A673 (cell line): ENCODE measurements at regions not wholly inside any gene's neighbourhood (a gene's known extent, or its start where the extent isn't known, plus 50 kb on each side); places are given as distances from the start of the nearest gene placed in this dataset.

Experiments used
- BruUV-seq: library from RNA; stranded (reverse); fragments of 400-500 nt; replicated peaks from 2 replicates; lab custom pipeline; 2021; lab: Mats Ljungman, UMichigan
- CTCF ChIA-PET: fragments of 300-600 bp; sonication (Branson Sonifier 250); formaldehyde crosslinking; loops from one replicate; lab custom pipeline; 2022; ENCODE audit warnings: antibody characterized with exemption; lab: Charles Lee
- POLR2A ChIA-PET: fragments of 300-600 bp; sonication (Branson Sonifier 250); formaldehyde crosslinking; loops from one replicate; lab custom pipeline; 2022; ENCODE audit warnings: antibody characterized with exemption; ENCODE audit not compliant: low non-redundant PET; lab: Charles Lee
- DNase-seq: peaks from one replicate; pipeline ENCODE4 v3.0.0-alpha.2; 2015; ENCODE audit warnings: low spot score
- H3K27ac ChIP-seq: fragments of 200-600 bp; sonication (generic); 2 replicates; pipeline ENCODE4 v1.5.1; 2016; ENCODE audit warnings: mixed run types, low read depth, mild to moderate bottlenecking, mixed read lengths, antibody characterized with exemption, low read length; ENCODE audit not compliant: poor library complexity, severe bottlenecking
- H3K27me3 ChIP-seq: fragments of 200-600 bp; sonication (generic); replicated peaks from 2 replicates; pipeline ENCODE4 v1.6.1; 2017; ENCODE audit warnings: mixed run types, low read depth, mild to moderate bottlenecking, mixed read lengths, antibody characterized with exemption, low read length; ENCODE audit not compliant: insufficient read depth, poor library complexity
- H3K36me3 ChIP-seq: fragments of 200-600 bp; sonication (generic); 2 replicates; pipeline ENCODE4 v1.6.1; 2016; ENCODE audit warnings: mixed run types, mild to moderate bottlenecking, mixed read lengths, antibody characterized with exemption, low read length; ENCODE audit not compliant: insufficient read depth, poor library complexity, severe bottlenecking
- H3K4me1 ChIP-seq: fragments of 200-600 bp; sonication (generic); 2 replicates; pipeline ENCODE4 v1.6.1; 2017; ENCODE audit warnings: mixed run types, mild to moderate bottlenecking, mixed read lengths, antibody characterized with exemption, low read length; ENCODE audit not compliant: insufficient read depth, poor library complexity, severe bottlenecking
- H3K4me3 ChIP-seq: fragments of 200-600 bp; sonication (generic); 2 replicates; pipeline ENCODE4 v1.5.1; 2016; ENCODE audit warnings: low read depth, mixed run types, mild to moderate bottlenecking, mixed read lengths, low read length; ENCODE audit not compliant: poor library complexity, severe bottlenecking
- H3K9me3 ChIP-seq: fragments of 200-600 bp; sonication (generic); 2 replicates; pipeline ENCODE4 v1.6.1; 2016; ENCODE audit warnings: mixed run types, low read depth, mild to moderate bottlenecking, mixed read lengths, antibody characterized with exemption, low read length; ENCODE audit not compliant: poor library complexity, severe bottlenecking
- CTCF ChIP-seq: fragments of 300-800, 200-600 bp; sonication (generic); conservative IDR thresholded peaks from 2 replicates; pipeline ENCODE4 v1.5.1; 2017; ENCODE audit warnings: low read depth, mild to moderate bottlenecking, antibody characterized with exemption, low read length, moderate library complexity, mixed read lengths
- EZH2 ChIP-seq: fragments of 200-600 bp; sonication (generic); IDR thresholded peaks from 2 replicates; pipeline ENCODE4 v1.6.1; 2017; ENCODE audit warnings: borderline replicate concordance, low read depth, mild to moderate bottlenecking, mixed read lengths, antibody characterized with exemption, low read length; ENCODE audit not compliant: poor library complexity, severe bottlenecking
- intact Hi-C: fragments of 100-400 bp; cut with micrococcal nuclease; formaldehyde crosslinking; loops from one replicate; pipeline ENCODE4 v1.10.0; 2022; ENCODE audit not compliant: unreplicated experiment

GRCh38 chr16:59405802-59406201 lies 671.7 kb upstream of the GOT2 start:
- no peak overlapping the region for H3K4me3 ChIP-seq
- no peak overlapping the region for H3K27ac ChIP-seq
- ChIA-PET CTCF (no interaction called here), POLR2A (no interaction called here)
- H3K36me3 ChIP-seq, result no peaks in the 10 kb centered on the region
- no peaks in the 10 kb centered on the region for H3K9me3 ChIP-seq
- H3K4me1 ChIP-seq, result no peaks in the 10 kb centered on the region
- TF ChIP-seq EZH2, result no peak
- TF ChIP-seq CTCF, result no peak
- intact Hi-C loops, result no loop called here
- H3K27me3 ChIP-seq, result no peaks in the 10 kb centered on the region
- no TSS peak for BruUV-seq
- no peak for DNase-seq

GRCh38 chr16:59404509-59404908 lies 670.4 kb upstream of the GOT2 start:
- no peak overlapping the region for H3K4me3 ChIP-seq
- no peaks in the 10 kb centered on the region for H3K36me3 ChIP-seq
- no TSS peak for BruUV-seq
- TF ChIP-seq CTCF, result no peak
- TF ChIP-seq EZH2, result no peak
- no peak for DNase-seq
- H3K27me3 ChIP-seq, result no peaks in the 10 kb centered on the region
- intact Hi-C loops, result no loop called here
- no peaks in the 10 kb centered on the region for H3K4me1 ChIP-seq
- CTCF ChIA-PET, result no interaction called here
- H3K27ac ChIP-seq, result no peak overlapping the region
- POLR2A ChIA-PET, result no interaction called here
- H3K9me3 ChIP-seq, result no peaks in the 10 kb centered on the region

GRCh38 chr16:59400830-59401229 lies 666.7 kb upstream of the GOT2 start:
- no TSS peak for BruUV-seq
- intact Hi-C loops, result no loop called here
- Histone ChIP-seq H3K4me3 (no peak overlapping the region), H3K4me1 (no peaks in the 10 kb centered on the region), H3K36me3 (no peaks in the 10 kb centered on the region), H3K27me3 (no peaks in the 10 kb centered on the region), H3K9me3 (no peaks in the 10 kb centered on the region), H3K27ac (no peak overlapping the region)
- ChIA-PET CTCF (no interaction called here), POLR2A (no interaction called here)
- no peak for DNase-seq
- no peak for TF ChIP-seq CTCF
- TF ChIP-seq EZH2, result no peak
